A549 (cell line): ENCODE measurements at regions not wholly inside any gene's neighbourhood (a gene's known extent, or its start where the extent isn't known, plus 50 kb on each side); places are given as distances from the start of the nearest gene placed in this dataset.

Source experiments
- ATAC-seq, 2 experiments: fragments of 200-7000 bp in 1 of 2; fragments of >200 bp in 1 of 2; cut with Nextera tagmentation in 1 of 2; cut with Tn5 transposase in 1 of 2; 3 replicates each; pipeline versions ENCODE4 v1.8.0 to v1.9.1; 2018 to 2020; ENCODE audit warnings: mild to moderate bottlenecking in 1 of 2, moderate library complexity in 1 of 2
- CTCF ChIA-PET: fragments of 300-600 bp; sonication (Branson Sonifier 250); formaldehyde crosslinking; extraction: SDS; loops from one replicate; lab custom pipeline; 2021; ENCODE audit warnings: antibody characterized with exemption, inconsistent platforms; lab: Yijun Ruan, JAX
- POLR2A ChIA-PET: fragments of 350-600 bp; formaldehyde crosslinking; extraction: SDS; loops from one replicate; lab custom pipeline; 2021; ENCODE audit warnings: antibody characterized with exemption, inconsistent platforms; lab: Yijun Ruan, JAX
- DNase-seq, 2 experiments: peaks; one replicate each; pipeline versions ENCODE4 v3.0.0 to v3.0.0-alpha.2; 2011 to 2016; ENCODE audit warnings: low read depth in 1 of 2, low spot score in 1 of 2
- FAIRE-seq: peaks from 2 replicates; lab custom pipeline; 2011; peaks lifted over from hg19 to GRCh38; lab: Jason Lieb, UNC
- H3K27ac ChIP-seq, 2 experiments: fragments of >200 bp; sonication (Bioruptor Twin); formaldehyde crosslinking; 3 replicates each; pipeline ENCODE4 v1.5.1; 2016 to 2017
- H3K4me1 ChIP-seq: fragments of >200 bp; sonication (Bioruptor Twin); formaldehyde crosslinking; 3 replicates; pipeline ENCODE4 v1.6.1; 2016
- H3K4me2 ChIP-seq: fragments of >200 bp; sonication (Bioruptor Twin); formaldehyde crosslinking; 3 replicates; pipeline ENCODE4 v1.6.1; 2016
- H3K4me3 ChIP-seq: fragments of >200 bp; sonication (Bioruptor Twin); formaldehyde crosslinking; 3 replicates; pipeline ENCODE4 v1.5.1; 2016
- H3K9me3 ChIP-seq: fragments of >200 bp; sonication (Bioruptor Twin); formaldehyde crosslinking; 3 replicates; pipeline ENCODE4 v1.6.1; 2016
- BHLHE40 ChIP-seq: IDR thresholded peaks from 2 replicates; pipeline ENCODE4 v1.6.1; 2012; ENCODE audit warnings: low read depth, low read length, inconsistent platforms
- CBX8 ChIP-seq: fragments of 200-600 bp; sonication (generic); IDR thresholded peaks from 2 replicates; pipeline ENCODE4 v1.6.1; 2016
- CHD2 ChIP-seq: fragments of 150-350 bp; IDR thresholded peaks from 2 replicates; pipeline ENCODE4 v1.6.1; 2014; ENCODE audit warnings: low read length; ENCODE audit not compliant: partially characterized antibody
- CHD4 ChIP-seq: fragments of 200-600 bp; sonication (generic); IDR thresholded peaks from 2 replicates; pipeline ENCODE4 v1.6.1; 2016; ENCODE audit warnings: antibody characterized with exemption, mild to moderate bottlenecking, borderline replicate concordance
- E2F6 ChIP-seq: IDR thresholded peaks from 2 replicates; pipeline ENCODE4 v1.6.1; 2012; ENCODE audit warnings: low read depth, borderline replicate concordance
- ELK1 ChIP-seq: fragments of 150-350 bp; IDR thresholded peaks from 2 replicates; pipeline ENCODE4 v1.6.1; 2014; ENCODE audit warnings: low read depth, mild to moderate bottlenecking, low read length
- EP300 ChIP-seq, 2 experiments: fragments of >200 bp; sonication (Bioruptor Twin); formaldehyde crosslinking; IDR thresholded peaks; 2 replicates in 1 of 2; 3 replicates in 1 of 2; pipeline ENCODE4 v1.6.1; 2016 to 2017
- FOSB ChIP-seq: fragments of 250-450 bp; sonication (Bioruptor Pico); IDR thresholded peaks from 2 replicates; pipeline ENCODE4 v1.5.0; 2020; ENCODE audit warnings: mild to moderate bottlenecking, moderate library complexity
- FOXS1 ChIP-seq: fragments of 250-450 bp; sonication (Bioruptor Pico); IDR thresholded peaks from 2 replicates; pipeline ENCODE4 v1.5.0; 2020; ENCODE audit warnings: mild to moderate bottlenecking, moderate library complexity
- GATA3 ChIP-seq: IDR thresholded peaks from 2 replicates; pipeline ENCODE4 v1.6.1; 2012; ENCODE audit warnings: borderline replicate concordance
- HDAC2 ChIP-seq: fragments of 200-600 bp; sonication (generic); IDR thresholded peaks from 2 replicates; pipeline ENCODE4 v1.6.1; 2016
- HOXA7 ChIP-seq: fragments of 250-450 bp; sonication (Bioruptor Pico); IDR thresholded peaks from 2 replicates; pipeline ENCODE4 v1.5.0; 2020; ENCODE audit warnings: mild to moderate bottlenecking, moderate library complexity
- HOXB13 ChIP-seq: fragments of 250-450 bp; sonication (Bioruptor Pico); IDR thresholded peaks from 2 replicates; pipeline ENCODE4 v1.5.0; 2020; ENCODE audit warnings: low read depth, mild to moderate bottlenecking, moderate library complexity
- MAX ChIP-seq: IDR thresholded peaks from 2 replicates; pipeline ENCODE4 v1.6.1; 2012
- NFE2L2 ChIP-seq: fragments of 150-350 bp; conservative IDR thresholded peaks from 2 replicates; pipeline ENCODE4 v1.6.1; 2014; ENCODE audit warnings: low read length
- POLR2A ChIP-seq: IDR thresholded peaks from 2 replicates; pipeline ENCODE4 v1.6.1; 2012; ENCODE audit warnings: mild to moderate bottlenecking, low read length
- POLR2AphosphoS2 ChIP-seq: conservative IDR thresholded peaks from 2 replicates; pipeline ENCODE4 v1.6.1; 2012; ENCODE audit warnings: low read length, improper control_type of control experiment, inconsistent platforms
- RAD21 ChIP-seq, 2 experiments: fragments of >200 bp in 1 of 2; sonication (Bioruptor Twin) in 1 of 2; formaldehyde crosslinking in 1 of 2; IDR thresholded peaks in 1 of 2; conservative IDR thresholded peaks in 1 of 2; 2 replicates in 1 of 2; 3 replicates in 1 of 2; pipeline ENCODE4 v1.6.1; 2012 to 2018; ENCODE audit warnings: inconsistent platforms in 1 of 2
- RARB ChIP-seq: fragments of 250-450 bp; sonication (Bioruptor Pico); IDR thresholded peaks from 2 replicates; pipeline ENCODE4 v1.8.0; 2021; ENCODE audit warnings: mild to moderate bottlenecking, moderate library complexity
- RCOR1 ChIP-seq: fragments of 150-350 bp; IDR thresholded peaks from 2 replicates; pipeline ENCODE4 v1.6.1; 2014; ENCODE audit warnings: antibody characterized with exemption, low read length, low read depth
- REST ChIP-seq: fragments of 200-600 bp; sonication (generic); IDR thresholded peaks from 2 replicates; pipeline ENCODE4 v1.6.1; 2016; ENCODE audit warnings: antibody characterized with exemption, mild to moderate bottlenecking, moderate library complexity
- TFCP2L1 ChIP-seq: fragments of 250-450 bp; sonication (Bioruptor Pico); IDR thresholded peaks from 2 replicates; pipeline ENCODE4 v1.5.0; 2021; ENCODE audit warnings: mild to moderate bottlenecking
- TP53 ChIP-seq: fragments of 250-450 bp; sonication (Bioruptor Pico); IDR thresholded peaks from 2 replicates; pipeline ENCODE4 v1.5.0; 2021; ENCODE audit warnings: mild to moderate bottlenecking, moderate library complexity
- ZC3H11A ChIP-seq: fragments of 450-650 bp; IDR thresholded peaks from 2 replicates; pipeline ENCODE4 v1.6.1; 2014; ENCODE audit warnings: antibody characterized with exemption, mild to moderate bottlenecking
- ZFP36 ChIP-seq: fragments of 450-650 bp; IDR thresholded peaks from 2 replicates; pipeline ENCODE4 v1.6.1; 2014; ENCODE audit warnings: borderline replicate concordance; ENCODE audit not compliant: partially characterized antibody
- WGBS: methylation state at CpG from one replicate; pipeline ENCODE4 v1.1.6; 2017; ENCODE audit errors: missing lambda C conversion rate; 5-methylcytosine and 5-hydroxymethylcytosine counted together

GRCh38 chr3:34634939-34635338 is 836.5 kb downstream of the PDCD6IP start:
- ChIA-PET POLR2A (no interaction called here), CTCF (no interaction called here)
- DNase-seq (no peak), FAIRE-seq (no peak), ATAC-seq (no peak)
- 35% methylated on average over 5 of the region's 6 CpGs for WGBS
- no peaks in the 10 kb centered on the region for H3K4me1 ChIP-seq
- no peak for TF ChIP-seq RAD21 (conservative IDR thresholded peaks at IDR 0.05 in 1 of 2, IDR thresholded peaks at IDR 0.05 in 1 of 2)
- TF ChIP-seq ZC3H11A = no peak
- TF ChIP-seq E2F6 = no peak
- no peak for TF ChIP-seq CBX8
- TF ChIP-seq EP300 (IDR thresholded peaks at IDR 0.05) = no peak
- no peak for TF ChIP-seq TFCP2L1 (CRISPR knock-in tag)
- no peak for TF ChIP-seq HOXB13 (CRISPR knock-in tag)
- no peak for TF ChIP-seq RARB (CRISPR knock-in tag)
- no peak for TF ChIP-seq HOXA7
- TF ChIP-seq CHD4 = no peak
- no peak for TF ChIP-seq RCOR1
- no peak for TF ChIP-seq MAX
- TF ChIP-seq REST = no peak
- TF ChIP-seq GATA3 = no peak
- H3K4me2 ChIP-seq = no peak overlapping the region
- H3K4me3 ChIP-seq = no peak overlapping the region
- no peak overlapping the region for H3K27ac ChIP-seq
- H3K9me3 ChIP-seq = no peaks in the 10 kb centered on the region

GRCh38 chr3:34635352-34635850 is 837.0 kb downstream of the PDCD6IP start:
- Histone ChIP-seq H3K4me3 (no peak overlapping the region), H3K9me3 (no peaks in the 10 kb centered on the region), H3K27ac (no peak overlapping the region), H3K4me1 (no peaks in the 10 kb centered on the region), H3K4me2 (no peak overlapping the region)
- no peak for FAIRE-seq
- POLR2A ChIA-PET = no interaction called here
- CTCF ChIA-PET = no interaction called here
- no peak for ATAC-seq
- TF ChIP-seq RAD21 (conservative IDR thresholded peaks at IDR 0.05 in 1 of 2, IDR thresholded peaks at IDR 0.05 in 1 of 2) = no peak
- TF ChIP-seq NFE2L2 = no peak
- TF ChIP-seq FOSB (CRISPR knock-in tag) = no peak
- no peak for TF ChIP-seq ELK1
- no peak for DNase-seq
- 70% methylated on average over 10 of the region's 11 CpGs for WGBS

GRCh38 chr3:34646911-34647460 is 848.6 kb downstream of the PDCD6IP start:
- FAIRE-seq = no peak
- POLR2A ChIA-PET = no interaction called here
- no peak for DNase-seq
- Histone ChIP-seq H3K9me3 (no peaks in the 10 kb centered on the region), H3K4me3 (no peak overlapping the region), H3K4me2 (no peak overlapping the region), H3K4me1 (no peaks in the 10 kb centered on the region), H3K27ac (no peak overlapping the region)
- ATAC-seq = no peak
- CTCF ChIA-PET = no interaction called here
- 18% methylated on average over 5 of the region's 5 CpGs for WGBS
- TF ChIP-seq RAD21 (conservative IDR thresholded peaks at IDR 0.05 in 1 of 2, IDR thresholded peaks at IDR 0.05 in 1 of 2) (no peak), REST (no peak), CHD2 (no peak), HOXB13 (CRISPR knock-in tag) (no peak), ZFP36 (no peak), BHLHE40 (no peak), CBX8 (no peak), FOXS1 (CRISPR knock-in tag) (no peak), POLR2AphosphoS2 (no peak), POLR2A (no peak), TP53 (no peak), HDAC2 (no peak)
